HepG2 (cell line): ENCODE measurements at regions not wholly inside any gene's neighbourhood (a gene's known extent, or its start where the extent isn't known, plus 50 kb on each side); places are given as distances from the start of the nearest gene placed in this dataset.

Experiments
- ATAC-seq: fragments of 200-7000 bp; cut with Tn5 transposase; 3 replicates; pipeline ENCODE4 v1.9.1; 2020; ENCODE audit warnings: mild to moderate bottlenecking, moderate library complexity
- BruUV-seq: library from RNA; stranded (reverse); fragments of 400-500 nt; replicated peaks from 2 replicates; lab custom pipeline; 2021; lab: Mats Ljungman, UMichigan
- CTCF ChIA-PET: fragments of 300-600 bp; formaldehyde crosslinking; extraction: SDS; loops from one replicate; lab custom pipeline; 2021; ENCODE audit warnings: low total read pairs, inconsistent platforms, low intra/inter-chr PET ratio; lab: Yijun Ruan, JAX
- POLR2A ChIA-PET: fragments of 350-600 bp; sonication (Branson Sonifier 250); formaldehyde crosslinking; loops from one replicate; lab custom pipeline; 2020; ENCODE audit warnings: antibody characterized with exemption, inconsistent platforms; lab: Yijun Ruan, JAX
- DNase-seq: peaks from one replicate; pipeline ENCODE4 v3.0.0-alpha.2; 2015; ENCODE audit warnings: low spot score
- FAIRE-seq: peaks from 3 replicates; lab custom pipeline; 2011; peaks lifted over from hg19 to GRCh38; lab: Jason Lieb, UNC
- H2AFZ ChIP-seq: one replicate; pipeline ENCODE4 v1.6.1; 2011; ENCODE audit warnings: low read length, inconsistent platforms
- H3K27ac ChIP-seq: fragments of 300-600 bp; 3 replicates; pipeline ENCODE4 v1.8.0; 2011; ENCODE audit warnings: mixed run types, mild to moderate bottlenecking, mixed read lengths, low read length, inconsistent platforms; ENCODE audit not compliant: insufficient read depth; ENCODE audit errors: extremely low read length
- H3K27me3 ChIP-seq, 2 experiments: fragments of 200-600 bp in 1 of 2; 2 replicates in 1 of 2; 3 replicates in 1 of 2; pipeline versions ENCODE4 v1.6.0 to v1.8.0; 2011; ENCODE audit warnings: low read length in 2 of 2, mild to moderate bottlenecking in 2 of 2, moderate library complexity in 2 of 2, inconsistent platforms in 1 of 2; ENCODE audit not compliant: insufficient read depth in 2 of 2, control insufficient read depth in 1 of 2
- H3K36me3 ChIP-seq, 2 experiments: fragments of 200-600 bp in 1 of 2; replicated peaks in 1 of 2; 2 replicates in 1 of 2; 3 replicates in 1 of 2; pipeline versions ENCODE4 v1.5.1 to v1.8.0; 2011; ENCODE audit warnings: low read length in 2 of 2, inconsistent platforms in 1 of 2; ENCODE audit not compliant: insufficient read depth in 2 of 2, control insufficient read depth in 1 of 2
- H3K4me1 ChIP-seq: 2 replicates; pipeline ENCODE4 v1.5.1; 2012; ENCODE audit warnings: low read length, inconsistent platforms; ENCODE audit not compliant: insufficient read depth
- H3K4me2 ChIP-seq: 2 replicates; pipeline ENCODE4 v1.6.0; 2011; ENCODE audit warnings: low read depth, low read length, inconsistent platforms
- H3K4me3 ChIP-seq, 3 experiments: fragments of 200-600 bp in 1 of 3; sonication (generic), shearing (Covaris generic) in 1 of 3; replicated peaks in 1 of 3; 2 replicates each; pipeline ENCODE4 v1.5.1; 2011 to 2016; ENCODE audit warnings: low read length in 3 of 3, inconsistent platforms in 2 of 3, low read depth in 2 of 3, mild to moderate bottlenecking in 2 of 3, control low read depth in 1 of 3, mixed read lengths in 1 of 3; ENCODE audit not compliant: insufficient read depth in 1 of 3
- H3K79me2 ChIP-seq: one replicate; pipeline ENCODE4 v1.6.1; 2011; ENCODE audit warnings: low read length, inconsistent platforms; ENCODE audit not compliant: insufficient read depth
- H3K9ac ChIP-seq: 2 replicates; pipeline ENCODE4 v1.6.0; 2011; ENCODE audit warnings: mild to moderate bottlenecking, low read depth, low read length, inconsistent platforms; ENCODE audit not compliant: insufficient read depth
- H3K9me3 ChIP-seq: 2 replicates; pipeline ENCODE4 v1.5.1; 2012; ENCODE audit warnings: mild to moderate bottlenecking, low read length
- H4K20me1 ChIP-seq: 2 replicates; pipeline ENCODE4 v1.6.0; 2011; ENCODE audit warnings: inconsistent platforms, mild to moderate bottlenecking, low read length, moderate library complexity; ENCODE audit not compliant: insufficient read depth
- CHCHD3 ChIP-seq: sonication (generic); formaldehyde crosslinking; IDR thresholded peaks from 2 replicates; pipeline ENCODE4 v1.8.0; 2022; ENCODE audit warnings: mild to moderate bottlenecking, missing genetic modification reagents, moderate library complexity
- DR1 ChIP-seq: sonication (generic); formaldehyde crosslinking; IDR thresholded peaks from 2 replicates; pipeline ENCODE4 v1.8.0; 2021; ENCODE audit warnings: mild to moderate bottlenecking, missing genetic modification reagents, inconsistent platforms
- FOXK1 ChIP-seq: sonication (generic); formaldehyde crosslinking; IDR thresholded peaks from 2 replicates; pipeline ENCODE4 v1.4.0; 2020; ENCODE audit warnings: low read depth, missing genetic modification reagents, borderline replicate concordance
- KDM2A ChIP-seq: sonication (generic); formaldehyde crosslinking; IDR thresholded peaks from 2 replicates; pipeline ENCODE4 v1.4.0; 2020; ENCODE audit warnings: low read depth, missing genetic modification reagents, borderline replicate concordance
- MTA1 ChIP-seq: sonication (generic); formaldehyde crosslinking; IDR thresholded peaks from 2 replicates; pipeline ENCODE4 v1.4.0; 2020; ENCODE audit warnings: missing genetic modification reagents, mild to moderate bottlenecking, borderline replicate concordance
- NR2F6 ChIP-seq, 2 experiments: IDR thresholded peaks; 2 replicates each; pipeline ENCODE4 v1.6.1; 2016; ENCODE audit warnings: antibody characterized with exemption in 1 of 2, mild to moderate bottlenecking in 1 of 2
- NRL ChIP-seq: sonication (generic); formaldehyde crosslinking; IDR thresholded peaks from 2 replicates; pipeline ENCODE4 v1.5.0; 2020; ENCODE audit warnings: missing genetic modification reagents, mild to moderate bottlenecking, moderate library complexity, borderline replicate concordance
- SALL2 ChIP-seq: sonication (generic); formaldehyde crosslinking; IDR thresholded peaks from 2 replicates; pipeline ENCODE4 v1.8.1; 2023; ENCODE audit warnings: mild to moderate bottlenecking, missing genetic modification reagents, inconsistent platforms
- SP140L ChIP-seq: sonication (generic); formaldehyde crosslinking; IDR thresholded peaks from 2 replicates; pipeline ENCODE4 v1.4.0; 2020; ENCODE audit warnings: missing genetic modification reagents, borderline replicate concordance
- SPEN ChIP-seq: sonication (generic); formaldehyde crosslinking; IDR thresholded peaks from 2 replicates; pipeline ENCODE4 v1.5.1; 2020; ENCODE audit warnings: low read depth, mild to moderate bottlenecking, missing genetic modification reagents
- ZBTB42 ChIP-seq: sonication (generic); formaldehyde crosslinking; IDR thresholded peaks from 2 replicates; pipeline ENCODE4 v1.5.0; 2020; ENCODE audit warnings: mild to moderate bottlenecking, missing genetic modification reagents
- ZFP36L2 ChIP-seq: sonication (generic); formaldehyde crosslinking; IDR thresholded peaks from 2 replicates; pipeline ENCODE4 v1.4.0; 2020; ENCODE audit warnings: missing genetic modification reagents
- ZKSCAN1 ChIP-seq: fragments of 150-350 bp; IDR thresholded peaks from 2 replicates; pipeline ENCODE4 v1.6.1; 2014; ENCODE audit warnings: low read length
- ZMYM2 ChIP-seq: sonication (generic); formaldehyde crosslinking; IDR thresholded peaks from 2 replicates; pipeline ENCODE4 v1.8.0; 2022; ENCODE audit warnings: mild to moderate bottlenecking, missing genetic modification reagents
- ZNF382 ChIP-seq: sonication (generic); formaldehyde crosslinking; IDR thresholded peaks from 2 replicates; pipeline ENCODE4 v1.5.0; 2020; ENCODE audit warnings: missing genetic modification reagents, mild to moderate bottlenecking, borderline replicate concordance
- ZNF7 ChIP-seq: IDR thresholded peaks from 2 replicates; pipeline ENCODE4 v1.6.1; 2016; ENCODE audit warnings: missing biosample characterization, missing genetic modification reagents
- ZNF720 ChIP-seq: sonication (generic); formaldehyde crosslinking; IDR thresholded peaks from 2 replicates; pipeline ENCODE4 v1.4.0; 2020; ENCODE audit warnings: missing genetic modification reagents
- ZNF772 ChIP-seq: sonication (generic); formaldehyde crosslinking; IDR thresholded peaks from 2 replicates; pipeline ENCODE4 v1.5.0; 2020; ENCODE audit warnings: mild to moderate bottlenecking, missing genetic modification reagents
- WGBS: methylation state at CpG from one replicate; pipeline ENCODE4 v1.1.6; 2017; ENCODE audit warnings: low lambda C conversion rate; 5-methylcytosine and 5-hydroxymethylcytosine counted together
- in situ Hi-C: cut with HindIII; loops from 2 replicates; pipeline ENCODE4 v1.10.0; 2017; ENCODE audit warnings: low pct_unique_long_range_greater_than_20kb; ENCODE audit not compliant: extremely low pct_ligation_motif_present
- intact Hi-C: fragments of 100-400 bp; cut with micrococcal nuclease; formaldehyde crosslinking; loops from one replicate; pipeline ENCODE4 v1.10.0; 2022; ENCODE audit not compliant: unreplicated experiment

- TF ChIP-seq ZNF7 = no peak
- no peak for TF ChIP-seq CHCHD3 (CRISPR knock-in tag)
- no peak for TF ChIP-seq ZMYM2 (CRISPR knock-in tag)
- TF ChIP-seq, all 625 proteins: peak for 0
Observed at GRCh38 chr14:85063747-85064146, 466.2 kb upstream of the FLRT2 start (continued).

GRCh38 chr14:85071447-85071846 lies 458.5 kb upstream of the FLRT2 start:
- peaks cover 73% of the 10 kb centered on the region for H3K9me3 ChIP-seq
- H3K4me2 ChIP-seq = no peak overlapping the region
- 20% methylated on average over 5 of the region's 6 CpGs for WGBS
- no peaks in the 10 kb centered on the region for H3K27me3 ChIP-seq
- H3K27ac ChIP-seq = no peak overlapping the region
- H2AFZ ChIP-seq = no peak overlapping the region
- H3K4me1 ChIP-seq = no peaks in the 10 kb centered on the region
- no peak overlapping the region for H3K4me3 ChIP-seq
- FAIRE-seq (no peak), ATAC-seq (no peak), DNase-seq (no peak)
- in situ Hi-C loops (no loop called here), intact Hi-C loops (no loop called here)
- TF ChIP-seq SALL2 (CRISPR knock-in tag) = no peak
- TF ChIP-seq ZNF720 (CRISPR knock-in tag) = no peak
- TF ChIP-seq SP140L (CRISPR knock-in tag) = no peak
- TF ChIP-seq ZBTB42 = no peak
- TF ChIP-seq MTA1 (CRISPR knock-in tag) = no peak
- TF ChIP-seq ZNF7 = no peak
- no peak for TF ChIP-seq FOXK1
- no peak for TF ChIP-seq ZNF772 (CRISPR knock-in tag)
- TF ChIP-seq NR2F6 (IDR thresholded peaks at IDR 0.05) = no peak
- no peak for TF ChIP-seq NR2F6 (CRISPR knock-in tag; IDR thresholded peaks at IDR 0.05)
- no peak for TF ChIP-seq ZKSCAN1
- TF ChIP-seq SPEN (CRISPR knock-in tag) = no peak
- no peak for TF ChIP-seq DR1
- TF ChIP-seq ZNF382 (CRISPR knock-in tag) = no peak
- TF ChIP-seq ZFP36L2 (CRISPR knock-in tag) = no peak
- TF ChIP-seq KDM2A = no peak
- TF ChIP-seq NRL (CRISPR knock-in tag) = no peak
- H4K20me1 ChIP-seq = no peaks in the 10 kb centered on the region
- ChIA-PET CTCF (no interaction called here), POLR2A (no interaction called here)
- no peak overlapping the region for H3K9ac ChIP-seq
- no peaks in the 10 kb centered on the region for H3K36me3 ChIP-seq
- H3K79me2 ChIP-seq = no peaks in the 10 kb centered on the region
- BruUV-seq = no TSS peak
